ENCODE measurements at regions not wholly inside any gene's neighbourhood (a gene's known extent, or its start where the extent isn't known, plus 50 kb on each side); places are given as distances from the start of the nearest gene placed in this dataset.

DNA sequence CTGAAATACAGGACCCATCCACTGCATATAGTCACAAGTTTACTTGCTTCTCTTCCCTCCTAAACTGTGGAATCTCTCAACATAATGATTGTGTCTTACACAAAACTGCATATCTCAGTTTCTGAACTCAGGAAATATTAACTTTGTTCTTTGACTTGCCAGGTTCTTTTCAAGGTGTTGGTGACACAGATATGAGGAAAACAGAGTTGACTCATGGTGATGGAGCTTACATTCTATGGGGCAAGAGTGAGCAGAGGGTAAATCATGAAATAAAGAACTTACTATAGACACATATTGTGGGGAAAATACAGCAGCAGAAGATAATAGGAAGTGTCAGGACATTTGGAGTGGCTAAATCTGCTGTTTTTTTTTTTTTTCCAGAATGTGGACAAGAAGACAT, 72.5 kb upstream of the IGFBP3 start:
- Histone ChIP-seq H2BK5ac (ENCODE audit: low read depth, low read length, poor library complexity, severe bottlenecking) (peak overlapping the region; percentile 84), H3K4me2 (ENCODE audit: low read depth, low read length) (no peak overlapping the region), H3K18ac (ENCODE audit: low read depth, low read length) (peak overlapping the region; percentile 89; the same call in 1 of the 2 replicates), H3K56ac (ENCODE audit: extremely low read depth, insufficient read depth, low read length) (no peak overlapping the region), H3K4ac (ENCODE audit: low read depth, low read length) (no peak overlapping the region), H3K23ac (ENCODE audit: low read depth, low read length) (no peak overlapping the region), H2BK20ac (ENCODE audit: low read depth, low read length) (peak overlapping the region; percentile 44; the same call in 1 of the 2 replicates), H2AK5ac (ENCODE audit: low read depth, low read length) (no peak overlapping the region), H3K79me1 (ENCODE audit: low read depth in 1 of 2, low read length in 2 of 2) (no peaks in the 10 kb centered on the region), H3K36me3 (ENCODE audit: control insufficient read depth, insufficient read depth, low read length) (no peaks in the 10 kb centered on the region), H3K27ac (ENCODE audit: insufficient read depth, low read length) (no peak overlapping the region), H3K9ac (ENCODE audit: low read depth, low read length) (no peak overlapping the region), H2BK120ac (ENCODE audit: low read depth, low read length) (0 out of 2 replicates have a peak overlapping the region, but pooled peaks have one; percentile 44), H3K14ac (replicated peaks; ENCODE audit: low read depth, low read length) (0 out of 2 replicates have a peak overlapping the region, but pooled peaks have one; percentile 58), H2AK9ac (replicated peaks; ENCODE audit: low read depth, low read length, poor library complexity) (no peak overlapping the region), H4K20me1 (ENCODE audit: insufficient read depth, low read length) (no peaks in the 10 kb centered on the region), H4K5ac (ENCODE audit: low read depth, low read length) (peak overlapping the region; percentile 18; the same call in 1 of the 2 replicates), H4K91ac (ENCODE audit: insufficient read depth, low read depth, low read length) (no peak overlapping the region; the same call in 1 of the 2 replicates), H4K8ac (ENCODE audit: low read depth in 2 of 2, low read length in 2 of 2) (no peak overlapping the region; a peak in 1 of 4 replicates), H2BK15ac (ENCODE audit: low read depth, low read length) (no peak overlapping the region), H3K27me3 (ENCODE audit: control insufficient read depth, insufficient read depth, low read length) (no peaks in the 10 kb centered on the region), H3K9me1 (ENCODE audit: insufficient read depth, low read length) (0 out of 2 replicates have a peak, but pooled peaks cover 4% of the 10 kb centered on the region), H3K9me3 (ENCODE audit: control insufficient read depth, insufficient read depth, low read length) (peaks cover 1% of the 10 kb centered on the region; the same call in 1 of the 2 replicates), H3K4me3 (ENCODE audit: insufficient read depth, low read depth, low read length) (no peak overlapping the region), H3K4me1 (ENCODE audit: control insufficient read depth, insufficient read depth, low read length) (peaks cover 16% of the 10 kb centered on the region), H2AFZ (replicated peaks; ENCODE audit: low read length, poor library complexity) (no peak overlapping the region)
- POLR2A ChIA-PET (ENCODE audit: unreplicated experiment) = no interaction called here
- dilution Hi-C loops (cut with HindIII; ENCODE audit: low sequenced_read_pairs, unreplicated experiment) (no loop called here), in situ Hi-C loops (cut with MboI; ENCODE audit: low sequenced_read_pairs) (no loop called here), intact Hi-C loops (cut with micrococcal nuclease) (no loop called here)
- DNase-seq = no peak
- TF ChIP-seq CHD1 (IDR thresholded peaks at IDR 0.05; ENCODE audit: low read depth, low read length) = no peak
- TF ChIP-seq USF2 (IDR thresholded peaks at IDR 0.05; ENCODE audit: low read depth, low read length) = no peak
- no peak for TF ChIP-seq CTCF (conservative IDR thresholded peaks at IDR 0.05; ENCODE audit: low read depth, low read length)
- TF ChIP-seq, protein P1, sequence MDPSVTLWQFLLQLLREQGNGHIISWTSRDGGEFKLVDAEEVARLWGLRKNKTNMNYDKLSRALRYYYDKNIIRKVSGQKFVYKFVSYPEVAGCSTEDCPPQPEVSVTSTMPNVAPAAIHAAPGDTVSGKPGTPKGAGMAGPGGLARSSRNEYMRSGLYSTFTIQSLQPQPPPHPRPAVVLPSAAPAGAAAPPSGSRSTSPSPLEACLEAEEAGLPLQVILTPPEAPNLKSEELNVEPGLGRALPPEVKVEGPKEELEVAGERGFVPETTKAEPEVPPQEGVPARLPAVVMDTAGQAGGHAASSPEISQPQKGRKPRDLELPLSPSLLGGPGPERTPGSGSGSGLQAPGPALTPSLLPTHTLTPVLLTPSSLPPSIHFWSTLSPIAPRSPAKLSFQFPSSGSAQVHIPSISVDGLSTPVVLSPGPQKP (IDR thresholded peaks at IDR 0.05; ENCODE audit: borderline replicate concordance, low read depth, low read length) = no peak
- no peak for TF ChIP-seq BHLHE40 (IDR thresholded peaks at IDR 0.05; ENCODE audit: low read depth, low read length)
- no peak for TF ChIP-seq NFE2L2 (IDR thresholded peaks at IDR 0.05; ENCODE audit: low read depth, low read length)
- no peak for TF ChIP-seq MAZ (IDR thresholded peaks at IDR 0.05; ENCODE audit: borderline replicate concordance, low read depth, low read length)
- no peak for TF ChIP-seq SMC3 (IDR thresholded peaks at IDR 0.05; ENCODE audit: low read depth, low read length)
- no peak for TF ChIP-seq CEBPB (IDR thresholded peaks at IDR 0.05; ENCODE audit: low read depth, low read length)
- no peak for TF ChIP-seq RFX5 (IDR thresholded peaks at IDR 0.05; ENCODE audit: low read depth, low read length)
- no peak for TF ChIP-seq POLR2A (IDR thresholded peaks at IDR 0.05; ENCODE audit: low read depth, low read length)
- no peak for TF ChIP-seq RCOR1 (IDR thresholded peaks at IDR 0.05; ENCODE audit: insufficient replicate concordance, low read length)
- TF ChIP-seq MAFK (IDR thresholded peaks at IDR 0.05; ENCODE audit: low read depth, low read length) = no peak
- TF ChIP-seq MXI1 (IDR thresholded peaks at IDR 0.05; ENCODE audit: borderline replicate concordance, low read depth, low read length) = no peak
- no peak for TF ChIP-seq RAD21 (IDR thresholded peaks at IDR 0.05; ENCODE audit: low read length)
- TF ChIP-seq FOS (IDR thresholded peaks at IDR 0.05; ENCODE audit: low read depth, low read length) = no peak
- no peak for ATAC-seq (ENCODE audit: low read depth)
- no TSS peak for BruUV-seq (replicated peaks)
- CTCF ChIA-PET = no interaction called here

Data from IMR-90 (cell line).